Right lobe of liver (tissue), 4 donors: ENCODE measurements at regions not wholly inside any gene's neighbourhood (a gene's known extent, or its start where the extent isn't known, plus 50 kb on each side); places are given as distances from the start of the nearest gene placed in this dataset.

Experiments used
- POLR2A ChIP-seq: fragments of 450-650 bp; IDR thresholded peaks from one replicate; pipeline ENCODE4 v1.6.1; 2017; ENCODE audit warnings: antibody characterized with exemption, mild to moderate bottlenecking
- TF ChIP-seq, protein P1 (sequence below), 4 donors: fragments of 200-600 bp in 3 of 4; fragments of 450-650 bp in 1 of 4; IDR thresholded peaks; one replicate each; pipeline versions ENCODE4 v1.5.1 to v1.8.0; 2016 to 2022; ENCODE audit warnings: antibody characterized with exemption in 4 of 4, mild to moderate bottlenecking in 2 of 4
- donor health status: DM: no; HTN: no; CAD: no.
- donor health status: DM: no; HTN: no; CAD: no.
- donor health status: DM: no; HTN: yes; CAD: no.

DNA sequence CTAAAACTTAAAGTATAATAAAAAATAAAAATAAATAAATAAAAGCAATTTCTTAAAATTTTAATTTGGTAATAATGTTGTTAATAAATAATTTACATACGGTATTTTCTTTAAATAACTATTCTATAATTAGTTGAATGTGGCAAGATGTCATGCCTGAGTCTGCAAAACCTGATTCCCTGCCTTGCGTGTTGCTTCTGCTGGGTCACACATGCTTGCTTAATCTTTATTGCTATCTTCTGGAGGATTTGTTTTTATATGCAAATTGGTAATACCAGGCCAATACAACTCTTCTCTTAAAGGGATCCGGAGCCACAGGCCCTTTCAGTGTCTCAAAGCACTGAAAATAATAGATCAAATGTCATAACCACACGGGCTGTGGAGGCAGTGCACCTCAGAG is 59.4 kb upstream of the ABCB5 start:
- TF ChIP-seq, protein P1, sequence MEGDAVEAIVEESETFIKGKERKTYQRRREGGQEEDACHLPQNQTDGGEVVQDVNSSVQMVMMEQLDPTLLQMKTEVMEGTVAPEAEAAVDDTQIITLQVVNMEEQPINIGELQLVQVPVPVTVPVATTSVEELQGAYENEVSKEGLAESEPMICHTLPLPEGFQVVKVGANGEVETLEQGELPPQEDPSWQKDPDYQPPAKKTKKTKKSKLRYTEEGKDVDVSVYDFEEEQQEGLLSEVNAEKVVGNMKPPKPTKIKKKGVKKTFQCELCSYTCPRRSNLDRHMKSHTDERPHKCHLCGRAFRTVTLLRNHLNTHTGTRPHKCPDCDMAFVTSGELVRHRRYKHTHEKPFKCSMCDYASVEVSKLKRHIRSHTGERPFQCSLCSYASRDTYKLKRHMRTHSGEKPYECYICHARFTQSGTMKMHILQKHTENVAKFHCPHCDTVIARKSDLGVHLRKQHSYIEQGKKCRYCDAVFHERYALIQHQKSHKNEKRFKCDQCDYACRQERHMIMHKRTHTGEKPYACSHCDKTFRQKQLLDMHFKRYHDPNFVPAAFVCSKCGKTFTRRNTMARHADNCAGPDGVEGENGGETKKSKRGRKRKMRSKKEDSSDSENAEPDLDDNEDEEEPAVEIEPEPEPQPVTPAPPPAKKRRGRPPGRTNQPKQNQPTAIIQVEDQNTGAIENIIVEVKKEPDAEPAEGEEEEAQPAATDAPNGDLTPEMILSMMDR (IDR thresholded peaks at IDR 0.05), result no peak
- TF ChIP-seq POLR2A, result no peak
